Esophagus squamous epithelium (tissue), 4 donors: ENCODE measurements at regions not wholly inside any gene's neighbourhood (a gene's known extent, or its start where the extent isn't known, plus 50 kb on each side); places are given as distances from the start of the nearest gene placed in this dataset.

ENCODE experiments used
- CTCF ChIP-seq, 6 experiments: fragments of 450-650 bp in 4 of 6; fragments of 200-600 bp in 2 of 6; sonication (generic) in 2 of 6; IDR thresholded peaks; one replicate each; pipeline ENCODE4 v1.5.1; 2016 to 2019; ENCODE audit warnings: antibody characterized with exemption in 6 of 6, mild to moderate bottlenecking in 4 of 6, moderate library complexity in 4 of 6
- POLR2A ChIP-seq, 4 donors: fragments of 450-650 bp; IDR thresholded peaks; one replicate each; pipeline ENCODE4 v1.6.1; 2017; ENCODE audit warnings: antibody characterized with exemption in 4 of 4, mild to moderate bottlenecking in 4 of 4, moderate library complexity in 3 of 4

- TF ChIP-seq CTCF (IDR thresholded peaks at IDR 0.05): no peak
- no peak for TF ChIP-seq POLR2A (IDR thresholded peaks at IDR 0.05)
Observed at GRCh38 chr4:22245294-22245693, 270.6 kb downstream of the ADGRA3 start.
